ENCODE measurements at regions not wholly inside any gene's neighbourhood (a gene's known extent, or its start where the extent isn't known, plus 50 kb on each side); places are given as distances from the start of the nearest gene placed in this dataset.

- no peak for TF ChIP-seq CTCF (IDR thresholded peaks at IDR 0.05)
- TF ChIP-seq POLR2AphosphoS5 (IDR thresholded peaks at IDR 0.05) = no peak
- TF ChIP-seq EP300 (IDR thresholded peaks at IDR 0.05) = no peak
- TF ChIP-seq POLR2A (IDR thresholded peaks at IDR 0.05) = no peak
Measured at GRCh38 chr9:87393706-87394230, 103.9 kb upstream of the DAPK1 start.

Measured in stomach (tissue), 4 donors.